Fibroblast of lung (primary cell): ENCODE measurements at regions not wholly inside any gene's neighbourhood (a gene's known extent, or its start where the extent isn't known, plus 50 kb on each side); places are given as distances from the start of the nearest gene placed in this dataset.
"Not testable (repeated sequence)": the region's sequence is repeated elsewhere in the genome, so short reads cannot be mapped to it uniquely, and the experiment has no call there.

ENCODE experiments used
- DNase-seq, 2 donors: peaks; one replicate each; pipeline versions ENCODE4 v3.0.0 to v3.0.0-alpha.2; 2010; ENCODE audit warnings: low read depth in 2 of 2
- H2AFZ ChIP-seq: 2 replicates; pipeline ENCODE4 v1.5.1; 2012; ENCODE audit warnings: low read length, control low read depth, inconsistent platforms
- H3K27ac ChIP-seq: 2 replicates; pipeline ENCODE4 v1.5.1; 2011; ENCODE audit warnings: low read length, control low read depth; ENCODE audit not compliant: insufficient read depth
- H3K27me3 ChIP-seq: 2 replicates; pipeline ENCODE4 v1.5.1; 2011; ENCODE audit warnings: mild to moderate bottlenecking, low read length; ENCODE audit not compliant: control insufficient read depth, insufficient read depth
- H3K36me3 ChIP-seq: 2 replicates; pipeline ENCODE4 v1.5.1; 2011; ENCODE audit warnings: low read length; ENCODE audit not compliant: control insufficient read depth, insufficient read depth
- H3K4me1 ChIP-seq: 2 replicates; pipeline ENCODE4 v1.5.1; 2011; ENCODE audit warnings: low read length; ENCODE audit not compliant: control insufficient read depth, insufficient read depth; ENCODE audit errors: extremely low read depth
- H3K4me2 ChIP-seq: 2 replicates; pipeline ENCODE4 v1.5.1; 2011; ENCODE audit warnings: low read length, control low read depth; ENCODE audit not compliant: insufficient read depth; ENCODE audit errors: extremely low read depth
- H3K4me3 ChIP-seq, 4 experiments: fragments of 200-600 bp in 1 of 4; sonication (generic) in 1 of 4; replicated peaks in 1 of 4; 2 replicates each; pipeline ENCODE4 v1.5.1; 2011 to 2016; ENCODE audit warnings: low read length in 4 of 4, low read depth in 3 of 4, mild to moderate bottlenecking in 3 of 4, control low read depth in 2 of 4, inconsistent platforms in 1 of 4, mixed read lengths in 1 of 4; ENCODE audit not compliant: insufficient read depth in 1 of 4; ENCODE audit errors: control extremely low read depth in 1 of 4
- H3K79me2 ChIP-seq: 2 replicates; pipeline ENCODE4 v1.5.1; 2012; ENCODE audit warnings: mild to moderate bottlenecking, low read length, inconsistent platforms; ENCODE audit not compliant: control insufficient read depth, insufficient read depth
- H3K9ac ChIP-seq: 2 replicates; pipeline ENCODE4 v1.5.1; 2011; ENCODE audit warnings: mild to moderate bottlenecking, low read length, control low read depth; ENCODE audit not compliant: insufficient read depth
- H3K9me3 ChIP-seq: 2 replicates; pipeline ENCODE4 v1.5.1; 2012; ENCODE audit warnings: low read depth, low read length; ENCODE audit not compliant: control insufficient read depth, insufficient read depth
- H4K20me1 ChIP-seq: 2 replicates; pipeline ENCODE4 v1.5.1; 2011; ENCODE audit warnings: low read length; ENCODE audit not compliant: control insufficient read depth, insufficient read depth; ENCODE audit errors: extremely low read depth
- EZH2 ChIP-seq: IDR thresholded peaks from 2 replicates; pipeline ENCODE4 v1.5.1; 2012; ENCODE audit warnings: low read length, control low read depth, mild to moderate bottlenecking; ENCODE audit errors: missing control alignments
- TF ChIP-seq, protein P1 (sequence below), 2 donors: IDR thresholded peaks in 1 of 2; conservative IDR thresholded peaks in 1 of 2; 1 replicate in 1 of 2; 2 replicates in 1 of 2; pipeline ENCODE4 v1.5.1; 2011 to 2012; ENCODE audit warnings: low read length in 2 of 2, control low read depth in 1 of 2, inconsistent platforms in 1 of 2, low read depth in 1 of 2, mild to moderate bottlenecking in 1 of 2

DNA sequence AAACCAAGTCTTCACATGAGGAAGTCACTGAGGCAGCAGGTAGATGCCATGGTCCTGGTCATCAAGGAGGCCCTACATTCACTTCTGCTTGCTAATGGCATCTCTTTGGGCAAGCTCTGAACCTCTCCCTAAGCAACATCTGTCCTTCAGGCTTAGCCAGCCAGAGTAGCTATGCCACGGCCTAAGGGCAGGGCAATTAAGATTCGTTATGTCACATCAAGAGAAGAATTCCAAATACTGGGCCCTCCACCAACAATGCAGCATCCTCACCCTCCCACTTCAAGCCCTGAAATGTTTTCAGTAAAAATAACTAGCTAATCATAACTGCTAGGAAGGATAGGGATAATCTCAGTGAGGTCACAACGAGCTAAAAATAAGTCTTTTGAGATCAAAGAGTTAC, 120.7 kb upstream of the HCCS start:
- H3K4me2 ChIP-seq = no peak overlapping the region
- no peak overlapping the region for H3K27ac ChIP-seq
- H4K20me1 ChIP-seq = no peaks in the 10 kb centered on the region
- H3K27me3 ChIP-seq = no peaks in the 10 kb centered on the region
- TF ChIP-seq, protein P1, sequence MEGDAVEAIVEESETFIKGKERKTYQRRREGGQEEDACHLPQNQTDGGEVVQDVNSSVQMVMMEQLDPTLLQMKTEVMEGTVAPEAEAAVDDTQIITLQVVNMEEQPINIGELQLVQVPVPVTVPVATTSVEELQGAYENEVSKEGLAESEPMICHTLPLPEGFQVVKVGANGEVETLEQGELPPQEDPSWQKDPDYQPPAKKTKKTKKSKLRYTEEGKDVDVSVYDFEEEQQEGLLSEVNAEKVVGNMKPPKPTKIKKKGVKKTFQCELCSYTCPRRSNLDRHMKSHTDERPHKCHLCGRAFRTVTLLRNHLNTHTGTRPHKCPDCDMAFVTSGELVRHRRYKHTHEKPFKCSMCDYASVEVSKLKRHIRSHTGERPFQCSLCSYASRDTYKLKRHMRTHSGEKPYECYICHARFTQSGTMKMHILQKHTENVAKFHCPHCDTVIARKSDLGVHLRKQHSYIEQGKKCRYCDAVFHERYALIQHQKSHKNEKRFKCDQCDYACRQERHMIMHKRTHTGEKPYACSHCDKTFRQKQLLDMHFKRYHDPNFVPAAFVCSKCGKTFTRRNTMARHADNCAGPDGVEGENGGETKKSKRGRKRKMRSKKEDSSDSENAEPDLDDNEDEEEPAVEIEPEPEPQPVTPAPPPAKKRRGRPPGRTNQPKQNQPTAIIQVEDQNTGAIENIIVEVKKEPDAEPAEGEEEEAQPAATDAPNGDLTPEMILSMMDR (conservative IDR thresholded peaks at IDR 0.05 in 1 of 2, IDR thresholded peaks at IDR 0.05 in 1 of 2; ENCODE audit: low read depth in 1 of 2, low read length in 2 of 2) = no peak
- TF ChIP-seq EZH2 = no peak
- H3K4me1 ChIP-seq = no peaks in the 10 kb centered on the region
- no peak overlapping the region for H3K9ac ChIP-seq
- no peaks in the 10 kb centered on the region for H3K79me2 ChIP-seq
- H2AFZ ChIP-seq = no peak overlapping the region
- DNase-seq = no peak
- H3K4me3 ChIP-seq = no peak overlapping the region
- H3K9me3 ChIP-seq = no peaks in the 10 kb centered on the region
- H3K36me3 ChIP-seq = no peaks in the 10 kb centered on the region

DNA sequence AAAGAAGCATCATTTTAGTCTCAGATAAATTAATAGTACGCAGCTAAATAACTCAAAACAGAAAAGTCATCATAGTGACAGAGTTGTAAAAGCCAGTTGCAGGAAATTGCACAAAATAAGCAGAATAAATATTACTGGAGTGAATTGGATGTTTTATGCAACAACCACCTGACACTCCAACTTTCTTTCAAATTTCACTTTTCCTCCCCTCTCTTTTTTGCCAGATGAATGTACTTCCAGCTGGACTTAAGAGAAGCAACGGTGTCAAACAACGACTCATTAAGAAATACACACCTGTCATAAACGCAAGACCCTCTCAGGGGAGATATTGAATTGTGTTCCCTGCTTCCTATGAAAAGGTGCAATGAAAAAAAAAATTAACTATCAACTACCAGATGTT, 120.2 kb upstream of the HCCS start:
- Histone ChIP-seq H3K4me3 (no peak overlapping the region), H3K4me2 (no peak overlapping the region), H4K20me1 (no peaks in the 10 kb centered on the region), H3K36me3 (no peaks in the 10 kb centered on the region), H3K4me1 (no peaks in the 10 kb centered on the region), H3K9me3 (no peaks in the 10 kb centered on the region), H3K27ac (no peak overlapping the region), H3K27me3 (no peaks in the 10 kb centered on the region), H3K9ac (no peak overlapping the region), H2AFZ (no peak overlapping the region), H3K79me2 (no peaks in the 10 kb centered on the region)
- DNase-seq = no peak
- TF ChIP-seq, protein P1 (conservative IDR thresholded peaks at IDR 0.05 in 1 of 2, IDR thresholded peaks at IDR 0.05 in 1 of 2; ENCODE audit: low read depth in 1 of 2, low read length in 2 of 2) = no peak
- no peak for TF ChIP-seq EZH2

DNA sequence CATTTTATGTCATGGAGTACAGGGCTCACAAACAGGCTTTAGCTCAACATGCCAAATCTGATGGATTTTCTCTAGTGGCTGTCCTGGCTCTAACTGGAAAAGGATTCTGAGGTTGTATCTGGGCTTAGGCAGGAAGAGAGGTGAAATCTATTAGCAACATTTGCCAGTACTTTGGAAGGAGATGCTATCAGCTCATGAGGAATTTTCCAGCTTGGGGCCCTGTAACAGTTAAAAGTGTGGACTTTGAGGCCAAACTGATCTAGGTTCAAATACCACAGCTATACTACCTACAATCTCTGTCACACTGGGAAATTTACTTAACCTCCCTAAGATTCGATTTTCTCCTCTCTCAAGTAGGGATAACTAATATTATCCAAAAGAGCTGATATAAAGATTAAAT, 119.0 kb upstream of the HCCS start:
- DNase-seq = no peak
- Histone ChIP-seq H4K20me1 (no peaks in the 10 kb centered on the region), H3K9ac (no peak overlapping the region), H3K27me3 (no peaks in the 10 kb centered on the region), H3K4me3 (no peak overlapping the region), H2AFZ (no peak overlapping the region), H3K36me3 (no peaks in the 10 kb centered on the region), H3K4me1 (no peaks in the 10 kb centered on the region), H3K27ac (no peak overlapping the region), H3K79me2 (no peaks in the 10 kb centered on the region), H3K9me3 (no peaks in the 10 kb centered on the region), H3K4me2 (no peak overlapping the region)
- TF ChIP-seq, protein P1 (conservative IDR thresholded peaks at IDR 0.05 in 1 of 2, IDR thresholded peaks at IDR 0.05 in 1 of 2; ENCODE audit: low read depth in 1 of 2, low read length in 2 of 2) = no peak
- no peak for TF ChIP-seq EZH2

DNA sequence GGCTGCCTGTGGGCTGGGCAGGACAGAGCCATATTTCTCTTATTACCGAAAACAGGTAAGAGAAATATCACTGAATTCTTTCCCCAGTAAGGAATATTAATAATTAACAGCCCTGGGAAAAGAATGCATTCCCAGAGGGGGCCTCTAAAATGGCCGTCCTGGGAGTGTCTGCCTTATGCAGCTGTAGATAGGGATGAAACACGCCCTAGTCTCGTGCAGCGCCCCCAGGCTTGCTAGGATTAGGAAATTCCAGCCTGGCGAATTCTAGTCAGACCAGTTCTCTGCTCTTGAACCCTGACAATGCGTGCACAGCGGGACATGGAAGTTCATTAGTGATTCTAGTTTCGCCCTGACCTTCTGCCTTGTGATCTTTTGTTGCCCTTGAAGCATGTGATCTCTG, 104.1 kb upstream of the HCCS start:
- H2AFZ ChIP-seq, DNase-seq, H3K9ac ChIP-seq, H3K27ac ChIP-seq, H3K9me3 ChIP-seq, H4K20me1 ChIP-seq, H3K4me3 ChIP-seq, H3K79me2 ChIP-seq, H3K36me3 ChIP-seq, H3K4me2 ChIP-seq, H3K4me1 ChIP-seq, H3K27me3 ChIP-seq: not testable (repeated sequence)
